GM12874 (cell line): ENCODE measurements at regions not wholly inside any gene's neighbourhood (a gene's known extent, or its start where the extent isn't known, plus 50 kb on each side); places are given as distances from the start of the nearest gene placed in this dataset.
A peak's percentile ranks its signal among the peaks of the same experiment; 100 is the strongest.

Source experiments
- CTCF ChIP-seq: IDR thresholded peaks from 2 replicates; pipeline ENCODE4 v1.5.1; 2011; ENCODE audit warnings: low read depth, mild to moderate bottlenecking, control low read depth, low read length, moderate library complexity; ENCODE audit not compliant: insufficient read depth

GRCh38 chr3:13261104-13261830, 158.9 kb downstream of the NUP210 start:
- no peak for TF ChIP-seq CTCF

- peak; percentile 15; the same call in 1 of the 2 replicates for TF ChIP-seq CTCF
Observed at GRCh38 chr3:13260259-13261103, 159.6 kb downstream of the NUP210 start.

DNA sequence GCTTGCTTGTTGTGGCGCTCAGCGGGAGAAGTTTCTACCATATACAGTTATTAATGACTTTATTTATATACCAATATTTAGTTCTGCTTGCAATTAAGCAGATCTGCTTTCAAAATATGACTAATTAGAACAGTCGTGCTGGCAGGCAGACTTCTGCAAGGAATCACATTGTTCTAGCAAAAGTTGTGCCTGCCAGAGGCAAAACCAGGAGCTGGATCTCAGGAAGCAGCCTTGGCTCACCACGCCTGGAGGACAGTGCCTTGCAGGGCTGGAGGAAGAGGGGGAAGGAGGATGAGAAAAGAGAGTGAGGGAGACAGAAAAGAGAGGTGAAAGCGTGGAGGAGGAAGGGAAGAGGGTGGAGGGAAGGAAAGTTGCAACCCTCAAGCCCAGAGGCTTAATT, 160.3 kb downstream of the NUP210 start:
- TF ChIP-seq CTCF, result no peak

DNA sequence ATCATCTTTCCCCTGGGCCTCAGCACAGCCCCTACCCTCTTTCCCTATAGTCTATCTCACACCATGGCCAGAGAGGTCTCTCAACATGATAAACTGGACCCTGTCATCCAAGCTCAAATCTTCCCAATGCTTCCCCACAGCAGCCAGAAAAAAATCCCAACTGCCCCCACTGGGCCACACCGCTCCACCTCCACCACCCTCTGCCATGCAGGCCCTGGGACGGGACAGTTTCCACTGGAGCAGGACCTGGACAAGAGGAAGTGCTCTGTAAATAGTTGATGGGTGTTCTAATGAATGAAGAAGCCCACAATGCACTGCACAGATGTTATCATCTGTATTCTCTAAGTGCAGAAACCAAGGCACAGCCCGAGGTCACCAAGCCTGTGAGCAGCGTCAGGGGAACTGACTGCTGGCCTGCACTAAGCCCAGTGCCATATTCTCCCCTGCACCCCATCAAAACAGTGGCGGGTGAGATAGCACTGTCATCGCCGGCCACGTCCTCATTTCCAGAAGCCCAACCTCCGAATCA, 161.1 kb downstream of the NUP210 start:
- no peak for TF ChIP-seq CTCF

DNA sequence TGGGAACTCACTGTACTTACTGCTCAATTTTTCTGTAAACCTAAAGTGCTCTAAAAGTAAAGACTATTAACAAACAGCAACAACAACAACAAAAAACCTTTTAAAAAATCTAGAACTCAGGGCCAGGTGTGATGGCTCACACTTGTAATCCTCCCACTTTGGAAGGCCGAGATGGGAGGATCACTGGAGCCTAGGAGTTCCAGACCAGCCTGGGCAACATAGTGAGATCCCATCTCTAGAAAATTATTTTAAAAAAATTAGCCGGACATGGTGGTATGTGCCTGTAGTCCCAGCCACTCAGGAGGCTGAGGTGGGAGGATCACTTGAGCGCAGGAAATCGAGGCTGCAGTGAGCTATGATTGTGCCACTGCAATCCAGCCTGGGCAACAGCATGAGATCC, 161.8 kb downstream of the NUP210 start:
- no peak for TF ChIP-seq CTCF

- TF ChIP-seq CTCF, result no peak
Observed at GRCh38 chr3:13257666-13258065, 162.5 kb downstream of the NUP210 start.

- TF ChIP-seq CTCF, result no peak
Observed at GRCh38 chr3:13256845-13257244, 163.3 kb downstream of the NUP210 start.
